Mesenchymal stem cell (in vitro differentiated cells and primary cell): ENCODE measurements at regions not wholly inside any gene's neighbourhood (a gene's known extent, or its start where the extent isn't known, plus 50 kb on each side); places are given as distances from the start of the nearest gene placed in this dataset.

Experiments used
- DNase-seq: peaks from one replicate; pipeline ENCODE4 v3.0.0-alpha.2; 2013
- H2AFZ ChIP-seq: one replicate; pipeline ENCODE4 v1.6.1; 2013; ENCODE audit warnings: low read depth, mild to moderate bottlenecking, control low read depth, inconsistent platforms, low read length, moderate library complexity
- H2AK5ac ChIP-seq: 2 replicates; pipeline ENCODE4 v1.6.1; 2013; ENCODE audit warnings: low read length, moderate library complexity, mild to moderate bottlenecking, inconsistent platforms; ENCODE audit not compliant: severe bottlenecking
- H2BK120ac ChIP-seq: one replicate; pipeline ENCODE4 v1.6.1; 2013; ENCODE audit warnings: low read depth, mild to moderate bottlenecking, inconsistent platforms, low read length, moderate library complexity
- H2BK12ac ChIP-seq, 2 experiments: one replicate each; pipeline ENCODE4 v1.6.1; 2013; ENCODE audit warnings: inconsistent platforms in 2 of 2, low read length in 2 of 2, mild to moderate bottlenecking in 2 of 2, moderate library complexity in 2 of 2, control low read depth in 1 of 2
- H2BK15ac ChIP-seq: one replicate; pipeline ENCODE4 v1.6.1; 2013; ENCODE audit warnings: mild to moderate bottlenecking, low read depth, inconsistent platforms; ENCODE audit not compliant: poor library complexity, severe bottlenecking
- H2BK5ac ChIP-seq: 2 replicates; pipeline ENCODE4 v1.6.1; 2013; ENCODE audit warnings: low read depth, mild to moderate bottlenecking, low read length, control low read depth, inconsistent platforms; ENCODE audit not compliant: poor library complexity, severe bottlenecking
- H3K14ac ChIP-seq, 2 experiments: one replicate each; pipeline ENCODE4 v1.6.1; 2013; ENCODE audit warnings: inconsistent platforms in 2 of 2, low read length in 2 of 2, control low read depth in 1 of 2, mild to moderate bottlenecking in 1 of 2, moderate library complexity in 1 of 2
- H3K18ac ChIP-seq, 2 experiments: one replicate each; pipeline ENCODE4 v1.6.1; 2013; ENCODE audit warnings: inconsistent platforms in 2 of 2, low read length in 2 of 2, control low read depth in 1 of 2, low read depth in 1 of 2, mild to moderate bottlenecking in 1 of 2
- H3K23ac ChIP-seq, 2 experiments: one replicate each; pipeline ENCODE4 v1.6.1; 2013; ENCODE audit warnings: inconsistent platforms in 2 of 2, low read length in 2 of 2, mild to moderate bottlenecking in 2 of 2, moderate library complexity in 2 of 2, control low read depth in 1 of 2
- H3K27ac ChIP-seq: 2 replicates; pipeline ENCODE4 v1.5.1; 2013; ENCODE audit warnings: mild to moderate bottlenecking, moderate library complexity, low read length, control low read depth, inconsistent platforms; ENCODE audit not compliant: poor library complexity, severe bottlenecking
- H3K27me3 ChIP-seq, 2 experiments: 2 replicates each; pipeline versions ENCODE4 v1.6.1 to v1.7.0; 2013; ENCODE audit warnings: low read length in 2 of 2, mild to moderate bottlenecking in 2 of 2, moderate library complexity in 2 of 2, control low read depth in 1 of 2, inconsistent platforms in 1 of 2; ENCODE audit not compliant: control insufficient read depth in 1 of 2, insufficient read depth in 1 of 2
- H3K36me3 ChIP-seq, 2 experiments: 2 replicates each; pipeline versions ENCODE4 v1.6.1 to v1.7.0; 2013; ENCODE audit warnings: low read length in 2 of 2, control low read depth in 1 of 2, inconsistent platforms in 1 of 2, low read depth in 1 of 2, mild to moderate bottlenecking in 1 of 2; ENCODE audit not compliant: insufficient read depth in 2 of 2, control insufficient read depth in 1 of 2
- H3K4ac ChIP-seq, 2 experiments: one replicate each; pipeline ENCODE4 v1.6.1; 2013; ENCODE audit warnings: inconsistent platforms in 2 of 2, low read length in 2 of 2, mild to moderate bottlenecking in 2 of 2, moderate library complexity in 2 of 2, control low read depth in 1 of 2, low read depth in 1 of 2
- H3K4me1 ChIP-seq: 2 replicates; pipeline ENCODE4 v1.6.1; 2013; ENCODE audit warnings: low read depth, low read length, control low read depth; ENCODE audit not compliant: control insufficient read depth, insufficient read depth
- H3K4me2 ChIP-seq: 2 replicates; pipeline ENCODE4 v1.6.1; 2013; ENCODE audit warnings: low read length, mild to moderate bottlenecking, inconsistent platforms; ENCODE audit not compliant: poor library complexity, severe bottlenecking
- H3K4me3 ChIP-seq, 2 experiments: 2 replicates each; pipeline versions ENCODE4 v1.5.1 to v1.7.0; 2013; ENCODE audit warnings: low read length in 2 of 2, mild to moderate bottlenecking in 2 of 2, control low read depth in 1 of 2, low read depth in 1 of 2; ENCODE audit not compliant: insufficient read depth in 1 of 2
- H3K79me1 ChIP-seq: replicated peaks from 2 replicates; pipeline ENCODE4 v1.6.1; 2013; ENCODE audit warnings: mild to moderate bottlenecking, control low read depth, low read length, inconsistent platforms; ENCODE audit not compliant: poor library complexity, severe bottlenecking
- H3K9ac ChIP-seq: 2 replicates; pipeline ENCODE4 v1.7.0; 2013; ENCODE audit warnings: mild to moderate bottlenecking, low read length, moderate library complexity
- H3K9me3 ChIP-seq: 2 replicates; pipeline ENCODE4 v1.7.0; 2013; ENCODE audit warnings: mild to moderate bottlenecking, low read length; ENCODE audit not compliant: control insufficient read depth
- H4K8ac ChIP-seq: one replicate; pipeline ENCODE4 v1.6.1; 2013; ENCODE audit warnings: inconsistent platforms, mild to moderate bottlenecking, low read length, moderate library complexity
- H4K91ac ChIP-seq: one replicate; pipeline ENCODE4 v1.6.1; 2013; ENCODE audit warnings: mild to moderate bottlenecking, low read length, inconsistent platforms
- WGBS: methylation state at CpG from one replicate; pipeline ENCODE4 v1.1.7; 2013; ENCODE audit warnings: mixed read lengths; 5-methylcytosine and 5-hydroxymethylcytosine counted together

- DNase-seq: peak; percentile 13
- WGBS: 59% methylated on average over 4 of the region's 5 CpGs
- peaks cover 2% of the 10 kb centered on the region for H3K4me1 ChIP-seq
Measured at GRCh38 chr17:13353590-13353989, 248.1 kb downstream of the HS3ST3A1 start.

GRCh38 chr17:13352747-13353415, 248.8 kb downstream of the HS3ST3A1 start:
- Histone ChIP-seq H3K9me3 (no peaks in the 10 kb centered on the region), H2BK5ac (no peak overlapping the region), H3K4me3 (no peak overlapping the region), H3K36me3 (no peaks in the 10 kb centered on the region), H4K91ac (no peak overlapping the region), H3K23ac (no peak overlapping the region), H3K14ac (no peak overlapping the region), H3K79me1 (no peaks in the 10 kb centered on the region), H2AK5ac (no peak overlapping the region), H3K18ac (no peak overlapping the region), H2BK15ac (no peak overlapping the region), H2AFZ (no peak overlapping the region), H3K4me1 (peaks cover 2% of the 10 kb centered on the region), H3K27me3 (no peaks in the 10 kb centered on the region), H2BK120ac (no peak overlapping the region), H3K4me2 (no peak overlapping the region), H2BK12ac (no peak overlapping the region), H3K4ac (no peak overlapping the region), H3K9ac (peak overlapping the region; percentile 7), H3K27ac (no peak overlapping the region), H4K8ac (no peak overlapping the region)
- no peak for DNase-seq
- 93% methylated on average over 10 of the region's 10 CpGs for whole genome bisulfite sequencing

More at GRCh38 chr17:13353590-13353989, 248.1 kb downstream of the HS3ST3A1 start:
- Histone ChIP-seq H4K91ac (no peak overlapping the region), H3K18ac (no peak overlapping the region), H3K27me3 (no peaks in the 10 kb centered on the region), H2BK12ac (peak overlapping the region in 1 of 2 experiments; percentile 26), H2BK15ac (no peak overlapping the region), H3K79me1 (no peaks in the 10 kb centered on the region), H3K9me3 (no peaks in the 10 kb centered on the region), H3K4me2 (no peak overlapping the region), H2BK5ac (no peak overlapping the region), H3K4ac (no peak overlapping the region), H3K9ac (peak overlapping the region; percentile 7), H2AK5ac (no peak overlapping the region), H4K8ac (no peak overlapping the region), H3K27ac (no peak overlapping the region), H3K23ac (no peak overlapping the region), H3K14ac (no peak overlapping the region), H2BK120ac (no peak overlapping the region), H3K4me3 (no peak overlapping the region), H2AFZ (no peak overlapping the region), H3K36me3 (no peaks in the 10 kb centered on the region)

- Histone ChIP-seq H3K4me2 (no peak overlapping the region), H3K4me1 (peaks cover 2% of the 10 kb centered on the region), H3K79me1 (no peaks in the 10 kb centered on the region), H3K27me3 (no peaks in the 10 kb centered on the region), H3K4me3 (no peak overlapping the region), H3K36me3 (no peaks in the 10 kb centered on the region), H2AK5ac (no peak overlapping the region), H3K9ac (peak overlapping the region; percentile 28), H4K8ac (no peak overlapping the region), H3K23ac (no peak overlapping the region), H2BK120ac (no peak overlapping the region), H3K27ac (no peak overlapping the region), H2AFZ (no peak overlapping the region), H3K18ac (no peak overlapping the region), H3K4ac (no peak overlapping the region), H2BK12ac (no peak overlapping the region), H2BK15ac (no peak overlapping the region), H3K9me3 (no peaks in the 10 kb centered on the region), H2BK5ac (no peak overlapping the region), H3K14ac (no peak overlapping the region), H4K91ac (no peak overlapping the region)
- 86% methylated on average over 3 of the region's 3 CpGs for WGBS
- no peak for DNase-seq
Measured at GRCh38 chr17:13351046-13351445, 250.7 kb downstream of the HS3ST3A1 start.

DNA sequence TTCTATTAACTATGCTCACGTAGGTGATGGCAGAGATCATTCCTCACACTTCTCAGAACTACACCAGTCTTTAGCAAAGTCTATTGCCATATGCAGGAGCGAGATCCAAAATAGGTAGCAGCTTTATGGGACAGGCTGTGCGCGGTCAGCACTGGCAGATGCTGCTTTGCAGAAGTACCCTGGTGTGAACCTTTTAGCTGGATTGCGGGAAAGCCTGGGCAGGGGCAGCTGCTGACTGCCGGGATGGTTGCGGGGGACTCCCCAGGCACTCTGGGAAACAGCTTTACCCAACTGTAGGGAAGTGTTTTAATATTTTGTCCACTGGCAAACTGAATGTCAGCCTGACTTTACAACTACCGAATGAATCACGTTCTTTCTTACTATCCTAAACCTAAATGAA, 251.3 kb downstream of the HS3ST3A1 start:
- no peaks in the 10 kb centered on the region for H3K9me3 ChIP-seq
- H3K18ac ChIP-seq: no peak overlapping the region
- peaks cover 2% of the 10 kb centered on the region for H3K4me1 ChIP-seq

More for the DNA sequence above, 251.3 kb downstream of the HS3ST3A1 start:
- Histone ChIP-seq H3K4ac (no peak overlapping the region), H3K9ac (no peak overlapping the region), H2AFZ (no peak overlapping the region), H3K14ac (no peak overlapping the region), H3K79me1 (no peaks in the 10 kb centered on the region), H2BK12ac (no peak overlapping the region), H3K36me3 (no peaks in the 10 kb centered on the region), H4K8ac (no peak overlapping the region), H2BK120ac (no peak overlapping the region), H3K27me3 (no peaks in the 10 kb centered on the region), H2BK15ac (no peak overlapping the region), H2AK5ac (no peak overlapping the region), H3K4me2 (no peak overlapping the region), H3K27ac (no peak overlapping the region), H4K91ac (no peak overlapping the region), H3K23ac (no peak overlapping the region), H2BK5ac (no peak overlapping the region), H3K4me3 (no peak overlapping the region)
- WGBS: 93% methylated on average over 5 of the region's 9 CpGs
- no peak for DNase-seq
